ENCODE measurements at regions not wholly inside any gene's neighbourhood (a gene's known extent, or its start where the extent isn't known, plus 50 kb on each side); places are given as distances from the start of the nearest gene placed in this dataset.

DNA sequence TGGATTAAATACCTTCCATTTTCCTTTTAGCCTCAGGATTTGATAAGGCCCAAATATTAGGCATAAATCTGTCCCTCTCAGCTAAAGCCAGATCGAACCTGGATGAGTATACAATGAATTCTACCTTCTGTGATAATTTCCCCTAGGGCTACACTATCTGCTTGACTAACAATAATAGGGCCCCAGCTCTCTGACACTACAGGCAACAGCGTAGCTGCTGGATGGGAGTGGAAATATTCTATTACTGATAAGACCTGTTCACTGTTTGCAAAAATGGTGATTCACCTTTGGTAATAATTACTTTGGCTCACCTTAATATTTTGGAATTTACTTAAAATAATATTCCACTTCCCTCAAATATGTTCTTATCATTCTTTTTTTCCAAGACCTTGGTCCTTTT lies 644.2 kb upstream of the SEMA6A start:
- no peak overlapping the region for H3K4me3 Mint-ChIP-seq
- no peaks in the 10 kb centered on the region for H3K4me1 Mint-ChIP-seq
- no peak for ATAC-seq (replicated peaks; ENCODE audit: extremely low read depth, poor library complexity, severe bottlenecking)
- DNase-seq (ENCODE audit: low spot score in 2 of 2) = no peak
- H3K36me3 Mint-ChIP-seq (ENCODE audit: insufficient read depth) = no peaks in the 10 kb centered on the region
- H3K9me3 Mint-ChIP-seq = peaks cover 24% of the 10 kb centered on the region
- H3K27me3 Mint-ChIP-seq = no peaks in the 10 kb centered on the region
- no peak overlapping the region for H3K27ac Mint-ChIP-seq (ENCODE audit: low read depth)

DNA sequence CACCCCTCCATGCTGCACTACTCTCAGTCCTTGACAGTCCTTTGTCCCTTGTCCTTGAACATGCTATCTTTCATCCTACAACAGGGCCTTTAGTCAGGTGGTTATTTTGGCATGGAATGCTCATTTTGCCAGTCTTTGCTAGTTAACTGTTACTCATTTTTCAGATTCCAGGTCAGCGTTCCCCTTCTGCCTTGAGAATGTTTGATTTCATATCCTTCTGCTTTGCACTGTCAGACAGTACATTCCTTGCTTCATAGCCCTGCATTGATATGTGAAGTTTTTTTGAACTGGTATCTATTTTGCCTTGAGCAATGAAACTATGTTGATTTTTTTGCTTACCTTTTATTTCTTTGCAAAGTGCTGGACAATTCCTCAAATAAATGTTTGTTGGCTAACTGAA lies 638.2 kb upstream of the SEMA6A start:
- Mint-ChIP-seq H3K4me1 (no peaks in the 10 kb centered on the region), H3K27me3 (no peaks in the 10 kb centered on the region), H3K36me3 (ENCODE audit: insufficient read depth) (no peaks in the 10 kb centered on the region), H3K4me3 (no peak overlapping the region), H3K27ac (ENCODE audit: low read depth) (no peak overlapping the region), H3K9me3 (peaks cover 24% of the 10 kb centered on the region)
- no peak for ATAC-seq (replicated peaks; ENCODE audit: extremely low read depth, poor library complexity, severe bottlenecking)
- DNase-seq (ENCODE audit: low spot score in 2 of 2) = no peak

DNA sequence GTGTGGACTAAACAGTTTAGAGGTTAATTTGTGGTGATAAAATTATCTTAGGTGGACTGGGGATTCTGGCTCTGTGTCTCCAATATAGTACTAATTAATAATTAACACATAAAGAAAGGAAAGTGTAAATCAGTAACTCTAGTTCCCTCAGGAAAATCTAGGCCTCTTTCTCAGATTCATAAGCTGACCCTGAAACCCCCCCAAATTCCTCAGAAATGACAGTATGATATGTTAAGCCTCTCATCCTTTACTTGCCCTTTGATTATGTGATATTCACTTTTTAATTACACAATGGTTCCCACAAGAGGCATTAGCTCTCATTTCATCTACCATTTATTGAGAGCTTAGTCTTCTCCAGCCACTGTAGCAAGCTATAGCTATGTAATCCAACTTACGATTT lies 636.2 kb upstream of the SEMA6A start:
- Mint-ChIP-seq H3K27me3 (no peaks in the 10 kb centered on the region), H3K36me3 (ENCODE audit: insufficient read depth) (no peaks in the 10 kb centered on the region)

DNA sequence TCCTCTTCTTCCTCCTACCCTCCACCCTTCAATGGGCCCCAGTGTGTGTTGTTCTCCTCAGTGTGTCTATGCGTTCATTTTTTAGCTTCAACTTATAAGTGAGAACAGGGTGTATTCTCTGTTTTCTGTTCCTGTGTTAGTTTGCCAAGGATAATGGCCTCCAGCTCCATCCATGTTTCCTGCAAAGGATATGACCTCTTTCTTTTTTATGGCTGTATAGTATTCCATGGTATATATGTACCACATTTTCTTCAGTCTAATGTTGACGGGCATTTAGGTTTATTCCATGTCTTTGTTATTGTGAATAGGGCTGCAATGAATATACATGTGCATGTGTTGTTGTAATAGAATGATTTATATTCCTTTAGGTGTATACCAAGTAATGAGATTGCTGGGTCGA lies 634.9 kb upstream of the SEMA6A start:
- H3K4me3 Mint-ChIP-seq = no peak overlapping the region
- no peak for DNase-seq (ENCODE audit: low spot score in 2 of 2)
- H3K4me1 Mint-ChIP-seq = no peaks in the 10 kb centered on the region
- H3K9me3 Mint-ChIP-seq = peaks cover 16% of the 10 kb centered on the region
- H3K27me3 Mint-ChIP-seq = no peaks in the 10 kb centered on the region
- H3K27ac Mint-ChIP-seq (ENCODE audit: low read depth) = no peak overlapping the region
- ATAC-seq (replicated peaks; ENCODE audit: extremely low read depth, poor library complexity, severe bottlenecking) = no peak
- no peaks in the 10 kb centered on the region for H3K36me3 Mint-ChIP-seq (ENCODE audit: insufficient read depth)

More for the DNA sequence above, 636.2 kb upstream of the SEMA6A start:
- ATAC-seq (replicated peaks; ENCODE audit: extremely low read depth, poor library complexity, severe bottlenecking) (no peak), DNase-seq (ENCODE audit: low spot score in 2 of 2) (no peak)
- H3K4me1 Mint-ChIP-seq = no peaks in the 10 kb centered on the region
- no peak overlapping the region for H3K4me3 Mint-ChIP-seq
- no peak overlapping the region for H3K27ac Mint-ChIP-seq (ENCODE audit: low read depth)
- H3K9me3 Mint-ChIP-seq = peaks cover 22% of the 10 kb centered on the region

DNA sequence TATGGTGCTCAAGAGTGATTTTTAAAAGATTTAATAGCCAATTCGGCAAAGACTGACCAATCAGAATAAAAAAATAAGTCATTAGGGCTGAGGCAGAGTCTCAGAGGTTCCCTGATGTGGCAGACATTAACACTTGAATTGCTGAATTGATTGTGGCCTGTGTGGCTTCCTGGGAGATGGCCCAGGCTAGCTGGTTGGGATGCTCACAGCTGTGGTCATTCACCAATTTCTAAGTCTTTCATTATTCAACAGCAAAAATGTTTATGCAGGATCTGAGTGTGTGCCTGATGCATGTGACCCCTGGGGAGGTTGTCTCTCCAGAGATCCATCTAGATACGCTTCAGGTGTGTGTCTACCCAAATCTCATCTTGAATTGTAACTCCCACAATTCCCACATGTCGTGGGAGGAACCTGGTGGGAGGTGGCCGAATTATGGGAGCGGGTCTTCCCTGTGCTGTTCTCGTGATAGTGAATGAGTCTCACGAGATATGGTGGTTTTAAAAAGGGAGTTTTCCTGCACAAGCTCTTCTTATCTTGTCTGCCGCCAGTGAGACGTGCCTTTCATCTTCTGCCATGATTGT lies 632.6 kb upstream of the SEMA6A start:
- H3K36me3 Mint-ChIP-seq (ENCODE audit: insufficient read depth) = no peaks in the 10 kb centered on the region
- DNase-seq (ENCODE audit: low spot score in 2 of 2) = no peak
- H3K9me3 Mint-ChIP-seq = peaks cover 18% of the 10 kb centered on the region
- H3K4me1 Mint-ChIP-seq = no peaks in the 10 kb centered on the region
- no peak for ATAC-seq (replicated peaks; ENCODE audit: extremely low read depth, poor library complexity, severe bottlenecking)
- no peak overlapping the region for H3K4me3 Mint-ChIP-seq
- H3K27ac Mint-ChIP-seq (ENCODE audit: low read depth) = no peak overlapping the region
- H3K27me3 Mint-ChIP-seq = no peaks in the 10 kb centered on the region

DNA sequence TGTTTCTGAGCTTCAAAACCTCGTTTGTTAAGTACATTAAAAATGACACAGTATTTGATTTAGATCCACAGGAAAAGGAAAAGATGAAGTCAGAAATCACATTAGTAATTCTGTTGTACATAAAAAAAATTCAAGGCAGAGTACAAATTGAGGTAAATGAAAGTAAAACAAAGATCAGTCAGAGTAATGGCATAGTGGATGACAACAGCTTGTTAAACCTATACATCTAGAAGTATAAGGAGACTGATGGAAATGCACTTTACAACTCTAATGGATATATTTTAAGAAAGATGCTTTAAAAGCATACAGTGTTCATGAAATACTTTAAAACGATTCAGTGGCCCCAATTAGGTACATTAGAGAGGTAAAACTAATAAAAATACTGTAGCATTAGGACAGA lies 631.3 kb upstream of the SEMA6A start:
- Mint-ChIP-seq H3K27me3 (no peaks in the 10 kb centered on the region), H3K27ac (ENCODE audit: low read depth) (no peak overlapping the region), H3K4me3 (no peak overlapping the region), H3K36me3 (ENCODE audit: insufficient read depth) (no peaks in the 10 kb centered on the region), H3K9me3 (peaks cover 22% of the 10 kb centered on the region), H3K4me1 (no peaks in the 10 kb centered on the region)
- DNase-seq (ENCODE audit: low spot score in 2 of 2) (no peak), ATAC-seq (replicated peaks; ENCODE audit: extremely low read depth, poor library complexity, severe bottlenecking) (no peak)

DNA sequence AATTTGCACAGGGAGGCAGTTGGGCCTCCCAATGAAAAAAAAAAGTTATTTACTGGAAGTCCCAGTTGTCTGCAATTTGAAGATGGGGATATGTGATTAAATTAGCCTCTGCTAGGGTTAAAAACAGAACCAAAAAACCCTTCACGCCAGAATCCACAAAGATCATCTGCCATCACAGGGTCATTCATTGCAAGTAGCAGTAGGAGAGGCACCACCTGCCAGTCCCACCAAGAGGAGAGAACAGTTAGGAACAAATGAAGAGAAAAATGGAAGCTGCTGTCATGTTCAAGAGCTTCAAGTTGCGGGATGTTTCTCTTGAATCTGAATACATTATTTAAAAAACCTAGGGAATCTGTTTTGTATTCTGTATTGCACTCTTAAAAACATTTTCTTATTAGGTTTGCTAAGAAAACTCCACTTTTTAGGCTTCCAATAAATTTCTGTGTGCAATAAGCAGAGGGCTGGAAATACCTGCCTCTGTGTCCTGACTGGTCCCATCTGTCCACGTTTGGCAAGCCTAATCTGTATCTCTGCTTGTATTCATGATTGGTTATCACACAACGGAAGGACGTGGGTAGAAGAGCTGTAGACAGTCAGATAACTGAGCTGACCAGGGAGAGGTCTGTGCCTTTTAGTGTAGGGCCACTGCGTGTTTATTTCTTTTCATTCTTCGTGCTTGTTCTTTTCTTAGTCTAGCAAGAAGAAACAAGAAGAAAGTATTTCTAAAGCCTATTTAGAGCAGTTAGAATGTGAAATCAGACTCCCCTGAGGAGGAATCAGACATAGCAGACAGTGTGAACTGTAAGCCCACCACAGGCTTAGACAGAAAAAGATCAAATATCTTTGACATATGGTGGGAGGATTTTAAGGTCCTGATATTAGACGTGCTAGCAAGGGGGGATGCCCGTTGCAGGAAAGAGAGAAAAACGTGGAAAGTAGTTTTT lies 630.6 kb upstream of the SEMA6A start:
- Mint-ChIP-seq H3K27ac (ENCODE audit: low read depth) (no peak overlapping the region), H3K9me3 (peaks cover 19% of the 10 kb centered on the region), H3K4me3 (no peak overlapping the region), H3K27me3 (no peaks in the 10 kb centered on the region), H3K36me3 (ENCODE audit: insufficient read depth) (no peaks in the 10 kb centered on the region), H3K4me1 (no peaks in the 10 kb centered on the region)
- ATAC-seq (replicated peaks; ENCODE audit: extremely low read depth, poor library complexity, severe bottlenecking) = no peak
- no peak for DNase-seq (ENCODE audit: low spot score in 2 of 2)

DNA sequence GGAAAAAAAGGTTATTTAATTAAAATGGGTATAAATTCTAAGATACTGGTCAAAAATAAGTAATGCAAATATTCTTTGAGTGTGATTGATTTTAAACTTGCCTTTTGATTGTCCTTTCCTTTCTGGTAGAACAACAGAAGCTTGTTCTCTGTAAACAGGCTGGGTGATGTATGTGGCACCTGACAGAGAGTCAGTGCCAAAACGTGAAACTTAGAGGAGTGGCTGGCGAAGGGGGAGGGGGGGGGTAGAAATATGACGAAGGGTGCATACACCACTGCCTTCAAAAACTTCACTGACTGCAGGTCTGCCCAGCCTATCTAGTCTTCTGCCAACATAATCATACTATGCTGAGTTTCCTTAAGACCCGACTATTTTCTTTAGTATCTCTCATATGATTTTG lies 629.8 kb upstream of the SEMA6A start:
- Mint-ChIP-seq H3K36me3 (ENCODE audit: insufficient read depth) (no peaks in the 10 kb centered on the region), H3K27me3 (no peaks in the 10 kb centered on the region), H3K4me3 (no peak overlapping the region), H3K27ac (ENCODE audit: low read depth) (no peak overlapping the region), H3K9me3 (peaks cover 11% of the 10 kb centered on the region), H3K4me1 (no peaks in the 10 kb centered on the region)
- DNase-seq (ENCODE audit: low spot score in 2 of 2) = no peak
- ATAC-seq (replicated peaks; ENCODE audit: extremely low read depth, poor library complexity, severe bottlenecking) = no peak

DNA sequence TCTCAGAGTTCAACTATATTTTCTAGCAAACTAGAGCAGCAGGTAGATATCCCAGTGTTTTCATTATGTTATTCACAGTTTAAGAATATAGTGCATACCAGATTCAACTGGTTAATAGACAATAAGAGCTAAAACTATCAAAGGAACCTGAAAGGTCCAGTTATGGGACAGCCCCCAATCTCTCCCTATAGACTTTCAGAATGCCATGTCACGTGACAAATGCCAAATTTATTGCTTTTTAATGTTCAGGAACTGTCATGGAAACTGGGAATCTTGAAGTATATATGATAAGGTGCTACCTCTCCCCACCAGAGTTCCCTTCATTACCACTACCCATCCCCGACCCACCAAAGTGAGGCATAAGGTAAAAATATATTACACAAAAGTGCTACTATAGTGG lies 629.0 kb upstream of the SEMA6A start:
- Mint-ChIP-seq H3K4me1 (no peaks in the 10 kb centered on the region), H3K36me3 (ENCODE audit: insufficient read depth) (no peaks in the 10 kb centered on the region), H3K9me3 (peaks cover 10% of the 10 kb centered on the region), H3K27me3 (no peaks in the 10 kb centered on the region), H3K4me3 (no peak overlapping the region), H3K27ac (ENCODE audit: low read depth) (no peak overlapping the region)
- ATAC-seq (replicated peaks; ENCODE audit: extremely low read depth, poor library complexity, severe bottlenecking) = no peak
- DNase-seq (ENCODE audit: low spot score in 2 of 2) = no peak

DNA sequence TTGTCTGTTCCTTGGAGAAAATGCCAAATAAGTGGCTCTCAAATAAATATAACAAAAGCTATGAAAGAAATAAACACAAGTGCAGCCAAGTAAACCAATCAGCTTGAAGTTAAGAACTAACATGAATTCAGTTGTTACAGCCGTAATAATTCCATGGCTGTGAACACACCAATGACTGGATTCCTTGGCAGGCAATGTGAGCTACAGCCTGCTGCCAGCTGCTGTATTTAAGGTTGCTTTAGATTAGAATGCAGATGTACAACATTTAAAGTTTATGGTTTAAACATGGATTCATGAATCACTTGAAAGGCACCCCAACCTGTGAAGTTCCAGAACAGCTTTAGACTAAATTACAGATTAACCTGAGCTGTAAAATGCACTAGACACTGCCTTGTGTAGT lies 626.4 kb upstream of the SEMA6A start:
- Mint-ChIP-seq H3K4me3 (no peak overlapping the region), H3K36me3 (ENCODE audit: insufficient read depth) (no peaks in the 10 kb centered on the region), H3K9me3 (peaks cover 6% of the 10 kb centered on the region), H3K4me1 (no peaks in the 10 kb centered on the region), H3K27me3 (no peaks in the 10 kb centered on the region), H3K27ac (ENCODE audit: low read depth) (no peak overlapping the region)
- DNase-seq (ENCODE audit: low spot score in 2 of 2) = no peak
- ATAC-seq (replicated peaks; ENCODE audit: extremely low read depth, poor library complexity, severe bottlenecking) = no peak

DNA sequence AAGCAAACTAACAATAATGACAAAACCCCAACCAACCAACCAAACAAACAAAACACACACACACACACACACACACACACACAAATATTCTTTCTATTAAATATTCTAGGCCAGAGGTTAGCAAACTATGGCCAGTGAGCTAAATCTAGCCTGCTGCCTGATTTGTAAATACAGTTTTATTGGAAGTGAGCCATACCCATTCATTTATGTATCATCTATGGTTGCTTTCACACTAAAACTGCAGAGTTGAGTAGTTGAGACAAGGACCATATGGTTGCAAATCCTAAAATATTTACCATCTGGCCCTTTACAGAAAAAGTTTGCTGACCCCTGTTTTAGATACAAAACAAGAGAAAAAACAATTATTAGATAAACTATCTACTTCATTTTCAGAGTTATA lies 620.5 kb upstream of the SEMA6A start:
- Mint-ChIP-seq H3K4me3 (no peak overlapping the region), H3K36me3 (ENCODE audit: insufficient read depth) (no peaks in the 10 kb centered on the region), H3K27me3 (no peaks in the 10 kb centered on the region), H3K27ac (ENCODE audit: low read depth) (no peak overlapping the region), H3K4me1 (no peaks in the 10 kb centered on the region), H3K9me3 (peaks cover 16% of the 10 kb centered on the region)
- no peak for DNase-seq (ENCODE audit: low spot score in 2 of 2)
- no peak for ATAC-seq (replicated peaks; ENCODE audit: extremely low read depth, poor library complexity, severe bottlenecking)

DNA sequence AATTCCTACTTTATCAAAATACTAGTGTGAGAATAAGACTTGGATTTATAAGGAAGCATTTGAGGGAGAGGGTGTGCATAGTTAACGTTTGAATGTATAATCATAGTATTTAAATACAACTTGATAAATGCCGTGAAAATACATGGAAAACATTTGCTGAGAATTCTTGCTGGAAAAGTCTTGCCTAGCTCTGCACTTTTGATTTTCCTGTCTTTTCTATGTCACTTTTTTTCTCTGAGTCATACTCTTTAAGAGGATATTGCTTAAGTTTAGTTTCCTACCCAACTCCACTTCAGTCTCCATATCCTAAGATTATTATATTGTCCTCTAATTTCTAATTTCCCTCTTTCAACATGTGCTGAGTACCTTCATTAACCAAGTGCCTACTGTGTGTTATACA lies 616.6 kb upstream of the SEMA6A start:
- Mint-ChIP-seq H3K9me3 (peaks cover 16% of the 10 kb centered on the region), H3K4me3 (no peak overlapping the region), H3K36me3 (ENCODE audit: insufficient read depth) (no peaks in the 10 kb centered on the region), H3K27me3 (no peaks in the 10 kb centered on the region), H3K27ac (ENCODE audit: low read depth) (no peak overlapping the region), H3K4me1 (no peaks in the 10 kb centered on the region)
- DNase-seq (ENCODE audit: low spot score in 2 of 2) (no peak), ATAC-seq (replicated peaks; ENCODE audit: extremely low read depth, poor library complexity, severe bottlenecking) (no peak)

DNA sequence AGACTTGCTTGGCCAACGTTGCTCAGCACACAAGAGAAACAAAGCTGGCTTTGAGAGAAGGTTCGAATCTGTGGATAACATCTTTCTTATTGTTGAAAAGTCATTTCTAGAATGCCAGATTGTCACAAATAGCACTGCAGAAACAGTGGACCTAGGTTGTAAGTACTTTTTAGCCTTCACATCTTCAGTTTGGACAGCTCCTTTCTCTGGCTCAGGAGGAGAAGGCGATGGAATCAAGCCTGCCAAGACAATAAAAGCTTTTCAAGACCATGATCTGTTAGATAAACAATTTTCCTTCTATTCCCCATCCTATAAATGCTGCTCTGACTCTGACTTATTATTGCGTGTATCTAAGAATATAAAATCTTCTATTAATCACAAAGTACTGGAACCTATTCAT lies 615.2 kb upstream of the SEMA6A start:
- DNase-seq (ENCODE audit: low spot score in 2 of 2) (no peak), ATAC-seq (replicated peaks; ENCODE audit: extremely low read depth, poor library complexity, severe bottlenecking) (no peak)
- Mint-ChIP-seq H3K4me3 (no peak overlapping the region), H3K4me1 (no peaks in the 10 kb centered on the region), H3K27ac (ENCODE audit: low read depth) (no peak overlapping the region), H3K27me3 (no peaks in the 10 kb centered on the region), H3K9me3 (peaks cover 23% of the 10 kb centered on the region), H3K36me3 (ENCODE audit: insufficient read depth) (no peaks in the 10 kb centered on the region)
